ENCODE measurements at regions not wholly inside any gene's neighbourhood (a gene's known extent, or its start where the extent isn't known, plus 50 kb on each side); places are given as distances from the start of the nearest gene placed in this dataset.
"Not testable (repeated sequence)": the region's sequence is repeated elsewhere in the genome, so short reads cannot be mapped to it uniquely, and the experiment has no call there.

GRCh38 chr13:30520571-30520970, 54.8 kb upstream of the HMGB1 start:
- DNase-seq, result no peak

GRCh38 chr13:30523211-30523610, 57.5 kb upstream of the HMGB1 start:
- DNase-seq, result no peak

- not testable (repeated sequence) for DNase-seq
Measured at GRCh38 chr13:30523817-30524216, 58.1 kb upstream of the HMGB1 start.

GRCh38 chr13:30525212-30525611, 59.5 kb upstream of the HMGB1 start:
- not testable (repeated sequence) for DNase-seq

- no peak for DNase-seq
Measured at GRCh38 chr13:30526612-30527495, 61.1 kb upstream of the HMGB1 start.

- DNase-seq, result no peak
Measured at GRCh38 chr13:30529085-30529834, 63.5 kb upstream of the HMGB1 start.

GRCh38 chr13:30535046-30535445, 69.3 kb upstream of the HMGB1 start:
- DNase-seq, result no peak

- DNase-seq, result no peak
Measured at GRCh38 chr13:30545320-30545719, 72.4 kb upstream of the USPL1 start.

GRCh38 chr13:30548046-30548445, 69.7 kb upstream of the USPL1 start:
- DNase-seq, result not testable (repeated sequence)

GRCh38 chr13:30551189-30551588, 66.5 kb upstream of the USPL1 start:
- DNase-seq, result peak; percentile 45

GRCh38 chr13:30552567-30552966, 65.2 kb upstream of the USPL1 start:
- no peak for DNase-seq

- no peak for DNase-seq
Measured at GRCh38 chr13:30559274-30559673, 58.4 kb upstream of the USPL1 start.

GRCh38 chr13:30560212-30560611, 57.5 kb upstream of the USPL1 start:
- no peak for DNase-seq

- no peak for DNase-seq
Measured at GRCh38 chr13:30561511-30561910, 56.2 kb upstream of the USPL1 start.

- no peak for DNase-seq
Measured at GRCh38 chr13:30564489-30564888, 53.2 kb upstream of the USPL1 start.

GRCh38 chr13:30565658-30566057, 52.1 kb upstream of the USPL1 start:
- DNase-seq, result no peak

GRCh38 chr13:30567072-30567471, 50.6 kb upstream of the USPL1 start:
- DNase-seq, result no peak
